ENCODE measurements at regions not wholly inside any gene's neighbourhood (a gene's known extent, or its start where the extent isn't known, plus 50 kb on each side); places are given as distances from the start of the nearest gene placed in this dataset.

GRCh38 chr20:55446301-55446700 lies 559.0 kb downstream of the CBLN4 start:
- Histone ChIP-seq H3K36me3 (ENCODE audit: insufficient read depth) (peaks cover 12% of the 10 kb centered on the region; the same call in 1 of the 2 replicates), H3K27me3 (ENCODE audit: insufficient read depth) (no peaks in the 10 kb centered on the region), H2AFZ (no peak overlapping the region), H3K79me2 (replicated peaks; ENCODE audit: insufficient read depth) (no peaks in the 10 kb centered on the region), H3K9me2 (ENCODE audit: insufficient read depth) (no peaks in the 10 kb centered on the region), H3K4me2 (no peak overlapping the region), H3K4me3 (no peak overlapping the region), H3K27ac (ENCODE audit: low read depth) (no peak overlapping the region), H4K20me1 (replicated peaks; ENCODE audit: insufficient read depth) (no peaks in the 10 kb centered on the region), H3K4me1 (ENCODE audit: insufficient read depth) (no peaks in the 10 kb centered on the region), H3F3A (replicated peaks; ENCODE audit: low read depth) (no peaks in the 10 kb centered on the region)
- DNase-seq (ENCODE audit: low spot score) (no peak), ATAC-seq (no peak)
- Mint-ChIP-seq H3K4me3 (no peak overlapping the region), H3K9me3 (peaks cover 92% of the 10 kb centered on the region), H3K4me1 (no peaks in the 10 kb centered on the region), H3K27ac (no peak overlapping the region), H3K36me3 (ENCODE audit: low read depth) (peaks cover 30% of the 10 kb centered on the region), H3K27me3 (ENCODE audit: insufficient read depth, low read depth, poor library complexity) (no peaks in the 10 kb centered on the region)
- no peak for TF ChIP-seq STAT1 (IDR thresholded peaks at IDR 0.05; ENCODE audit: unreplicated experiment)
- TF ChIP-seq ZNF331 (CRISPR knock-in tag; IDR thresholded peaks at IDR 0.05; ENCODE audit: low read depth), result no peak
- no peak for TF ChIP-seq CREB1 (CRISPR knock-in tag; IDR thresholded peaks at IDR 0.05; ENCODE audit: low read depth)
- TF ChIP-seq ETS1 (IDR thresholded peaks at IDR 0.05), result no peak
- no peak for TF ChIP-seq REST (IDR thresholded peaks at IDR 0.05; ENCODE audit: unreplicated experiment)
- TF ChIP-seq, protein P1, sequence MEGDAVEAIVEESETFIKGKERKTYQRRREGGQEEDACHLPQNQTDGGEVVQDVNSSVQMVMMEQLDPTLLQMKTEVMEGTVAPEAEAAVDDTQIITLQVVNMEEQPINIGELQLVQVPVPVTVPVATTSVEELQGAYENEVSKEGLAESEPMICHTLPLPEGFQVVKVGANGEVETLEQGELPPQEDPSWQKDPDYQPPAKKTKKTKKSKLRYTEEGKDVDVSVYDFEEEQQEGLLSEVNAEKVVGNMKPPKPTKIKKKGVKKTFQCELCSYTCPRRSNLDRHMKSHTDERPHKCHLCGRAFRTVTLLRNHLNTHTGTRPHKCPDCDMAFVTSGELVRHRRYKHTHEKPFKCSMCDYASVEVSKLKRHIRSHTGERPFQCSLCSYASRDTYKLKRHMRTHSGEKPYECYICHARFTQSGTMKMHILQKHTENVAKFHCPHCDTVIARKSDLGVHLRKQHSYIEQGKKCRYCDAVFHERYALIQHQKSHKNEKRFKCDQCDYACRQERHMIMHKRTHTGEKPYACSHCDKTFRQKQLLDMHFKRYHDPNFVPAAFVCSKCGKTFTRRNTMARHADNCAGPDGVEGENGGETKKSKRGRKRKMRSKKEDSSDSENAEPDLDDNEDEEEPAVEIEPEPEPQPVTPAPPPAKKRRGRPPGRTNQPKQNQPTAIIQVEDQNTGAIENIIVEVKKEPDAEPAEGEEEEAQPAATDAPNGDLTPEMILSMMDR (conservative IDR thresholded peaks at IDR 0.05; ENCODE audit: low read depth in 2 of 2), result no peak
- TF ChIP-seq ZNF462 (CRISPR knock-in tag; IDR thresholded peaks at IDR 0.05), result no peak
- no peak for TF ChIP-seq EZH2phosphoT487 (IDR thresholded peaks at IDR 0.05; ENCODE audit: unreplicated experiment)
- TF ChIP-seq NANOG (IDR thresholded peaks at IDR 0.05; ENCODE audit: borderline replicate concordance), result no peak
- no peak for TF ChIP-seq ZNF114 (CRISPR knock-in tag; IDR thresholded peaks at IDR 0.05)
- TF ChIP-seq POLR2AphosphoS5 (IDR thresholded peaks at IDR 0.05; ENCODE audit: low read depth), result no peak
- TF ChIP-seq JUNB (IDR thresholded peaks at IDR 0.05; ENCODE audit: unreplicated experiment), result no peak
- TF ChIP-seq EZH2 (IDR thresholded peaks at IDR 0.05; ENCODE audit: low read depth, unreplicated experiment), result no peak

Data from GM23338 (cell line).